SK-N-SH treated with all-trans-retinoic acid at 6 μM for 48 hours (cell line): ENCODE measurements at regions not wholly inside any gene's neighbourhood (a gene's known extent, or its start where the extent isn't known, plus 50 kb on each side); places are given as distances from the start of the nearest gene placed in this dataset.
"Not testable (repeated sequence)": the region's sequence is repeated elsewhere in the genome, so short reads cannot be mapped to it uniquely, and the experiment has no call there.

ENCODE experiments used
- ATAC-seq: fragments of 200-7000 bp; cut with Tn5 transposase; 3 replicates; pipeline ENCODE4 v1.9.1; 2020; ENCODE audit warnings: mild to moderate bottlenecking, moderate library complexity

GRCh38 chr9:67288117-67288735, 295.9 kb upstream of the SPATA31A3 start:
- ATAC-seq, result peak; percentile 56

GRCh38 chr9:67284299-67284698, 291.9 kb upstream of the SPATA31A3 start:
- not testable (repeated sequence) for ATAC-seq

- ATAC-seq, result not testable (repeated sequence)
These were observed 289.2 kb upstream of the SPATA31A3 start for GRCh38 chr9:67281574-67281973.

- not testable (repeated sequence) for ATAC-seq
These were observed 277.3 kb upstream of the SPATA31A3 start for GRCh38 chr9:67269692-67270091.

GRCh38 chr9:67257894-67258293, 265.5 kb upstream of the SPATA31A3 start:
- not testable (repeated sequence) for ATAC-seq

- ATAC-seq, result not testable (repeated sequence)
These were observed 256.6 kb upstream of the SPATA31A3 start for GRCh38 chr9:67248967-67249366.

- ATAC-seq, result not testable (repeated sequence)
These were observed 219.7 kb upstream of the SPATA31A3 start for GRCh38 chr9:67212073-67212472.

GRCh38 chr9:67210842-67211241, 218.5 kb upstream of the SPATA31A3 start:
- not testable (repeated sequence) for ATAC-seq

GRCh38 chr9:67208831-67209437, 216.6 kb upstream of the SPATA31A3 start:
- not testable (repeated sequence) for ATAC-seq

GRCh38 chr9:67196135-67196534, 203.8 kb upstream of the SPATA31A3 start:
- not testable (repeated sequence) for ATAC-seq

- not testable (repeated sequence) for ATAC-seq
These were observed 203.0 kb upstream of the SPATA31A3 start for GRCh38 chr9:67195357-67195756.

- not testable (repeated sequence) for ATAC-seq
These were observed 186.8 kb upstream of the SPATA31A3 start for GRCh38 chr9:67179185-67179584.

- not testable (repeated sequence) for ATAC-seq
These were observed 182.8 kb upstream of the SPATA31A3 start for GRCh38 chr9:67175167-67175566.

- not testable (repeated sequence) for ATAC-seq
These were observed 179.4 kb upstream of the SPATA31A3 start for GRCh38 chr9:67171721-67172120.

GRCh38 chr9:67168530-67169157, 176.3 kb upstream of the SPATA31A3 start:
- peak; percentile 70; the same call in 2 of the 3 replicates for ATAC-seq

- not testable (repeated sequence) for ATAC-seq
These were observed 174.0 kb upstream of the SPATA31A3 start for GRCh38 chr9:67166335-67166734.

GRCh38 chr9:67162827-67163226, 170.5 kb upstream of the SPATA31A3 start:
- ATAC-seq, result not testable (repeated sequence)

GRCh38 chr9:67155218-67155617, 162.9 kb upstream of the SPATA31A3 start:
- ATAC-seq, result not testable (repeated sequence)

- ATAC-seq, result not testable (repeated sequence)
These were observed 161.2 kb upstream of the SPATA31A3 start for GRCh38 chr9:67153501-67153900.

GRCh38 chr9:67142392-67143107, 150.2 kb upstream of the SPATA31A3 start:
- not testable (repeated sequence) for ATAC-seq

- ATAC-seq, result not testable (repeated sequence)
These were observed 144.0 kb upstream of the SPATA31A3 start for GRCh38 chr9:67136376-67136775.

GRCh38 chr9:67133124-67133523, 140.8 kb upstream of the SPATA31A3 start:
- ATAC-seq, result not testable (repeated sequence)

- ATAC-seq, result not testable (repeated sequence)
These were observed 124.4 kb upstream of the SPATA31A3 start for GRCh38 chr9:67116761-67117160.
